Endothelial cell of umbilical vein (primary cell): ENCODE measurements at regions not wholly inside any gene's neighbourhood (a gene's known extent, or its start where the extent isn't known, plus 50 kb on each side); places are given as distances from the start of the nearest gene placed in this dataset.

Source experiments
- BruUV-seq: library from RNA; stranded (reverse); fragments of 400-500 nt; replicated peaks from 2 replicates; lab custom pipeline; 2021; lab: Mats Ljungman, UMichigan
- CTCF ChIA-PET: fragments of 300-600, 350-600 bp; sonication (Branson Sonifier 250); formaldehyde crosslinking; loops from one replicate; lab custom pipeline; 2021; ENCODE audit warnings: antibody characterized with exemption, inconsistent platforms; lab: Charles Lee
- POLR2A ChIA-PET: fragments of 300-600, 350-600 bp; sonication (Branson Sonifier 250); formaldehyde crosslinking; loops from one replicate; lab custom pipeline; 2021; ENCODE audit warnings: antibody characterized with exemption, inconsistent platforms; lab: Charles Lee
- DNase-seq: peaks from one replicate; pipeline ENCODE4 v3.0.0-alpha.2; 2011; ENCODE audit warnings: low read depth, low spot score
- FAIRE-seq: peaks from 2 replicates; lab custom pipeline; 2011; peaks lifted over from hg19 to GRCh38; lab: Jason Lieb, UNC
- H2AFZ ChIP-seq: 2 replicates; pipeline ENCODE4 v1.6.0; 2012; ENCODE audit warnings: low read depth, low read length, control low read depth, inconsistent platforms
- H3K27ac ChIP-seq: 2 replicates; pipeline ENCODE4 v1.5.1; 2011; ENCODE audit warnings: low read depth, mild to moderate bottlenecking, control low read depth, low read length, moderate library complexity; ENCODE audit not compliant: insufficient read depth
- H3K27me3 ChIP-seq, 2 experiments: 2 replicates each; pipeline versions ENCODE4 v1.6.0 to v1.6.1; 2011; ENCODE audit warnings: low read length in 2 of 2, mixed read lengths in 1 of 2; ENCODE audit not compliant: control insufficient read depth in 2 of 2, insufficient read depth in 2 of 2
- H3K36me3 ChIP-seq, 2 experiments: 2 replicates in 1 of 2; 3 replicates in 1 of 2; pipeline ENCODE4 v1.5.1; 2011; ENCODE audit warnings: low read length in 2 of 2, mild to moderate bottlenecking in 1 of 2, moderate library complexity in 1 of 2; ENCODE audit not compliant: control insufficient read depth in 2 of 2, insufficient read depth in 2 of 2; ENCODE audit errors: extremely low read depth in 1 of 2
- H3K4me1 ChIP-seq: 3 replicates; pipeline ENCODE4 v1.5.1; 2011; ENCODE audit warnings: mild to moderate bottlenecking, low read length; ENCODE audit not compliant: control insufficient read depth, insufficient read depth; ENCODE audit errors: extremely low read depth
- H3K4me2 ChIP-seq: 2 replicates; pipeline ENCODE4 v1.6.1; 2011; ENCODE audit warnings: low read length, control low read depth, mixed read lengths; ENCODE audit not compliant: insufficient read depth
- H3K4me3 ChIP-seq, 3 experiments: fragments of 200-600 bp in 1 of 3; sonication (generic), shearing (Covaris generic) in 1 of 3; replicated peaks in 1 of 3; 2 replicates each; pipeline ENCODE4 v1.5.1; 2011 to 2016; ENCODE audit warnings: control low read depth in 3 of 3, low read length in 3 of 3, mild to moderate bottlenecking in 2 of 3, inconsistent platforms in 1 of 3, low read depth in 1 of 3, moderate library complexity in 1 of 3; ENCODE audit not compliant: insufficient read depth in 1 of 3
- H3K79me2 ChIP-seq: 2 replicates; pipeline ENCODE4 v1.6.0; 2012; ENCODE audit warnings: low read length, inconsistent platforms; ENCODE audit not compliant: control insufficient read depth, insufficient read depth
- H3K9ac ChIP-seq: replicated peaks from 2 replicates; pipeline ENCODE3; 2011; ENCODE audit warnings: low read length, control low read depth; ENCODE audit not compliant: insufficient read depth; ENCODE audit errors: extremely low read depth
- H3K9me1 ChIP-seq: replicated peaks from 3 replicates; pipeline ENCODE4 v1.6.0; 2011; ENCODE audit warnings: mild to moderate bottlenecking, low read length; ENCODE audit not compliant: control insufficient read depth, insufficient read depth; ENCODE audit errors: extremely low read depth
- H3K9me3 ChIP-seq: replicated peaks from 2 replicates; pipeline ENCODE4 v1.5.1; 2012; ENCODE audit warnings: low read length, inconsistent platforms; ENCODE audit not compliant: control insufficient read depth, insufficient read depth
- H4K20me1 ChIP-seq: replicated peaks from 2 replicates; pipeline ENCODE3; 2011; ENCODE audit warnings: mild to moderate bottlenecking, low read length; ENCODE audit not compliant: control insufficient read depth, insufficient read depth; ENCODE audit errors: extremely low read depth
- CTCF ChIP-seq, 2 donors: IDR thresholded peaks; 1 replicate in 1 of 2; 2 replicates in 1 of 2; pipeline ENCODE4 v1.5.1; 2011; ENCODE audit warnings: low read length in 2 of 2, mild to moderate bottlenecking in 2 of 2, moderate library complexity in 2 of 2, control low read depth in 1 of 2, inconsistent platforms in 1 of 2, low read depth in 1 of 2; ENCODE audit not compliant: insufficient read depth in 1 of 2; ENCODE audit errors: extremely low read depth in 1 of 2
- EZH2 ChIP-seq: IDR thresholded peaks from 2 replicates; pipeline ENCODE4 v1.6.1; 2012; ENCODE audit warnings: borderline replicate concordance, low read depth, mild to moderate bottlenecking, moderate library complexity, low read length, inconsistent platforms; ENCODE audit not compliant: severe bottlenecking
- FOS ChIP-seq: IDR thresholded peaks from 2 replicates; pipeline ENCODE4 v1.6.1; 2011; ENCODE audit warnings: mild to moderate bottlenecking, low read length, moderate library complexity, borderline replicate concordance; ENCODE audit not compliant: insufficient read depth
- GATA2 ChIP-seq: IDR thresholded peaks from 2 replicates; pipeline ENCODE4 v1.7.0; 2011; ENCODE audit warnings: low read depth, mild to moderate bottlenecking, moderate library complexity, mixed read lengths, low read length; ENCODE audit not compliant: insufficient read length, insufficient read depth
- JUN ChIP-seq: IDR thresholded peaks from 2 replicates; pipeline ENCODE4 v1.6.1; 2011; ENCODE audit warnings: borderline replicate concordance, low read depth; ENCODE audit not compliant: insufficient read length, insufficient read depth
- MYC ChIP-seq: IDR thresholded peaks from one replicate; pipeline ENCODE4 v1.6.1; 2011; ENCODE audit warnings: mild to moderate bottlenecking, low read depth, low read length
- POLR2A ChIP-seq: IDR thresholded peaks from 2 replicates; pipeline ENCODE4 v1.6.1; 2012; ENCODE audit warnings: low read depth, mild to moderate bottlenecking, control low read depth, low read length
- POLR2AphosphoS5 ChIP-seq: IDR thresholded peaks from 2 replicates; pipeline ENCODE4 v1.6.1; 2012; ENCODE audit warnings: low read depth, mild to moderate bottlenecking, control low read depth, low read length, moderate library complexity; ENCODE audit not compliant: insufficient read depth
- dilution Hi-C: fragments of 300-500 bp; cut with MboI; formaldehyde crosslinking; loops from one replicate; pipeline ENCODE4 v1.15.0; 2019; ENCODE audit warnings: low sequenced_read_pairs; ENCODE audit not compliant: extremely low pct_ligation_motif_present
- intact Hi-C: fragments of 100-400 bp; cut with micrococcal nuclease; formaldehyde crosslinking; loops from one replicate; pipeline ENCODE4 v1.10.0; 2022
- TF ChIP-seq, protein P1 (sequence below): IDR thresholded peaks from 2 replicates; pipeline ENCODE4 v1.6.1; 2011; ENCODE audit not compliant: insufficient read depth, insufficient read length

- CTCF ChIA-PET, result no interaction called here
- intact Hi-C loops, result no loop called here
- Histone ChIP-seq H2AFZ (no peak overlapping the region), H3K9me3 (peaks cover 8% of the 10 kb centered on the region), H3K27ac (no peak overlapping the region), H3K4me3 (no peak overlapping the region), H3K4me2 (no peak overlapping the region), H3K79me2 (no peaks in the 10 kb centered on the region), H3K36me3 (no peaks in the 10 kb centered on the region), H3K9ac (no peak overlapping the region), H3K27me3 (no peaks in the 10 kb centered on the region), H3K9me1 (no peaks in the 10 kb centered on the region), H3K4me1 (no peaks in the 10 kb centered on the region), H4K20me1 (no peaks in the 10 kb centered on the region)
- POLR2A ChIA-PET, result no interaction called here
- BruUV-seq, result no TSS peak
- no peak for TF ChIP-seq JUN
- no peak for TF ChIP-seq POLR2AphosphoS5
- TF ChIP-seq, protein P1, sequence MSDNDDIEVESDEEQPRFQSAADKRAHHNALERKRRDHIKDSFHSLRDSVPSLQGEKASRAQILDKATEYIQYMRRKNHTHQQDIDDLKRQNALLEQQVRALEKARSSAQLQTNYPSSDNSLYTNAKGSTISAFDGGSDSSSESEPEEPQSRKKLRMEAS, result no peak
- no peak for TF ChIP-seq EZH2
- TF ChIP-seq POLR2A, result no peak
- TF ChIP-seq GATA2, result no peak
- no peak for TF ChIP-seq CTCF (IDR thresholded peaks at IDR 0.05; ENCODE audit: extremely low read depth in 1 of 2, insufficient read depth in 1 of 2, low read depth in 1 of 2, low read length in 2 of 2)
- no peak for TF ChIP-seq MYC
- TF ChIP-seq FOS, result no peak
- dilution Hi-C loops, result no loop called here
- FAIRE-seq (no peak), DNase-seq (no peak)
Observed at GRCh38 chr2:5845798-5846330, 153.7 kb downstream of the SOX11 start.
